HG03060 (cell line): ENCODE measurements at regions not wholly inside any gene's neighbourhood (a gene's known extent, or its start where the extent isn't known, plus 50 kb on each side); places are given as distances from the start of the nearest gene placed in this dataset.

Experiments
- ATAC-seq: cut with Tn5 transposase; IDR thresholded peaks from one replicate; pipeline ENCODE4 v1.9.1; 2021; ENCODE audit warnings: low read depth, moderate number of reproducible peaks; ENCODE audit not compliant: unreplicated experiment

DNA sequence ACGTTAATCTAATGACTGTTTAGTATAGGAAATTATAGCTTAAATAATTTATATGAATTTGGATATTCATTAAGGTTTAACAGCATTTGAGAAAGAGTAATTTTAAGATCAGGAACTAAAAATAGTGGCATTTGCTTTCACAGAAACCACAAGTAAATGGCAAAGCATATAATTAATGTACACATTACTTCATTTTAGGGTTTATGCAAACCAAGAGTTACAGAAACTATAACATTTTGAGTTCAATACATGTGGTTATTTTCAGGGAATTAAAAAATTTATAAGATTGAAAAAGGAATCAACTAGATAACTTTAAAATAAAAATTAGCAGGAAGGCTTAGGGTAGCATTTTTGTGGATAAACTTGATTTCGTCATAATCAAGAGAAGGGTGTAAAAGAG, 151.7 kb upstream of the MIR17HG start:
- ATAC-seq: no peak

DNA sequence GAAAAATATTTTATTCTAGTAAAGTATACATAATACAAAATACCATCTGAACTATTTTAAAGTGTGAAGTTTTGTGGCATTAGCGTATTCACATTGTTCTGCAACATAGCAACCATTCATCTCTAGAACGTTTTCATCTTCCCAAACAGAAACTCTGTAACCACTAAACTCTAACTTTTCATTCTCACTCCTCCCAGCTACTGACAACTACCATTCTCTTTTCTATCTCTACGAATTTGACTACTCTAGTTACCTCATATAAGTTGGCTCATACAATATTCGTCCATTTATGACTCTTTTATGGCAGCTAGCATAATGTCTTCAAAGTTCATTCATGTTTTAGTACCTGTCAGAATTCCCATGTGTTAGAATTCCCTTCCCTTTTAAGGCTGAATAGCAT, 150.5 kb upstream of the MIR17HG start:
- no peak for ATAC-seq

DNA sequence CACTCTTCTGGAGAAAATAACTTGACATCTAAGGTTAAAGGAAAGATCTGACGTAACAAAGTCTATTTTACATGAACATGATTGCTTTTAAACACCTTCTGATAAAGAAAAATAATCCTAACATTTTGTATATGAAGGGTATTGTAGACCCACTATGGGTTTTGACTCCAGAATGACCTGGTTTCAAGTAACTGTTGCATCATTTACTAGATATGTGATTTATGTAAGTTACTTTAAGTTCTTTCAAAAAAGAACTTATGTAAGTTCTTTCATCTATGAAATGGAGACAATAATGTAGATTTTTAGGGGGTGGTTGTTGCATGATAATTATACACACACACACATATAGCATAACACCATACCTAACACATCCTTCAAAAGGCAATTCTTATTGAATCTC, 147.6 kb upstream of the MIR17HG start:
- ATAC-seq: no peak

DNA sequence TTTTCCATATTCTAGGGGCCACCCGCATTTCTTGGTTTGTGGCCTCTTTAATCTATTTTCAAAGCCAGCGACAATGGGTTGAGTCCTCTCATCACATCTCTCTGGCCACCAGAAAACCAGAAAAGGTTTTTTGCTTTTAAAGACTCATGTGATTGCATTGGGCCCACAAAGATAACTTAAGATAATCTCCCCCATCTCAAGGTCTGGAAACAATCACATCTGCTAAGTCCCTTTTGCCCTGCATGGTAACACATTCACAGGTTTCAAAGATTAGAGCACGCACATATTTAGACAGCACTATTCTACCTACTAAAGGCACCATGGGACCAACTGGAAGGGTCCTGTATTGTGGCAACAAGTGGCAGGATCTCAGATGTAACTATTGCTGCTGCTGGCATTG, 147.0 kb upstream of the MIR17HG start:
- no peak for ATAC-seq

DNA sequence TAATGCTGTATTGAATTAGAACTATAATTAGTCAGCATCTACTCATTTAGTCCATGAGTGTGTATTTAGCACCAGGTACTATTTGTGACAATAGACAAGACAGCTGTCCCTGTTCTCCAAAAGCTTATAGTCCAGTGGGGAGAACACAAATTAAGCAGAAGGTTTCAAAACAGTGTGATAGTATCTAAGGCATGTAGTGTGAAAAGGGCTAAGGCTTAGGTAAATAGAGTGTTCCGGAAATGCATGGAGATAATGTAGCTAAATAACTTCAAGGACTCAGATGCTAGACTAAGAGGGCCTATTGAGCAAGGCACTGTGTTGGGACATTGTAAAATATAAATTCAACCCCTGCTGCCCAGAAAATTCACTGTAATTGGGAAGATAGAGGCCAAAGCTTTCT, 144.1 kb upstream of the MIR17HG start:
- no peak for ATAC-seq

DNA sequence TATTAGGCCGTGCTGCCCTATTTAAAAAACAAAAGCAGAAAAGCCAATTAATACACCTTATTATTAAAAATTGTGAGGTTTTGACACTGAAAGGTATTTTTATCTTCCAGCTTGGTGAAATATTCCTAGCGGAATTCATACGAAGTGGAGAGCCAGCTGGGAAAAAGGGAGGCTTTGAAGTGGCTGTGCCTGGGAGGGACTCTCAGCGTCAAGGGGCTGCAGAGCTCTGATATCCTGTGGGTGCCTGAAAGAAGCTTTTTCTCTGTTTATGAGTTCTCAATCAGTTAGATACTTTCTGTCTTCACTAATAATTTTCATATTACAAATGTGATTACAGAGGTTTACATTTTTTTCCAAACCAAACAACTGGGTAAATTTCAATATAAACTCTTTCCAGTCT, 140.2 kb upstream of the MIR17HG start:
- ATAC-seq: no peak

DNA sequence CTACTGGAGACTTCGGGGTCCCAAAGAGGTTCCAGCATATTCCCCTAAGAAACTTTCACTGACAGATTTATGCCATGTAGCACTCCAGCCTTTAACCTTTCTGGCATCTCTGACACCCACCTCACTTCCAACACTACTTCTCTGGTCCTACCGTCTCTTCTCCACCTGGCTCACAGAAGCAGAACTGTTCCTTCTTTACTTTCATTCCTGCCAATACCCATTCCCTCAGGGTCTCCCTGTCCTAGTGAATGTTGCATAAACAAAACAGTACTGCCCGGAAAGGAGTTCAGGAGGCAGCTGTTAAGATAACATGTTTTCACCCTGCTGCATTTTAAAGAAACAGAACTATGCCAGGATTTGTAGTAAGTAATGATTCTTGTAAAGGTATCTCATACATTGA, 136.0 kb upstream of the MIR17HG start:
- ATAC-seq: no peak

DNA sequence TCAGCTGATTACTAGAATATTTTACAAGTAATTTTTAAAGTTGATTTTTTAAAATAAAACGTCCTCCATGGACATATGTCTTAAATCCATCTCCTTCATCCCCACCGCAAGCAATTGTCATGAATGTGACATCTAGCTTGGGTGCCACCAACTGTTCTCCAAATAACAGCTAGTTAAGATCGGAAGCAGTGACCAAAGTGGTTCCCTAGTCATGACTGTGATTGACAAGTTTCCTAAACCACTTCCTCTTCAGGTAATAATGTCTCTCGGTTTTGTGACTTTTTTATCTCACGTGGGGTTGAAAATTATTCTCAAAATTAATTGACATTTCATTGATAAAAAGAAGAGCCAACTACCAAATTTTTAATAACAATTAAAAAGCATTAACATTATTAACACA, 135.3 kb upstream of the MIR17HG start:
- no peak for ATAC-seq

DNA sequence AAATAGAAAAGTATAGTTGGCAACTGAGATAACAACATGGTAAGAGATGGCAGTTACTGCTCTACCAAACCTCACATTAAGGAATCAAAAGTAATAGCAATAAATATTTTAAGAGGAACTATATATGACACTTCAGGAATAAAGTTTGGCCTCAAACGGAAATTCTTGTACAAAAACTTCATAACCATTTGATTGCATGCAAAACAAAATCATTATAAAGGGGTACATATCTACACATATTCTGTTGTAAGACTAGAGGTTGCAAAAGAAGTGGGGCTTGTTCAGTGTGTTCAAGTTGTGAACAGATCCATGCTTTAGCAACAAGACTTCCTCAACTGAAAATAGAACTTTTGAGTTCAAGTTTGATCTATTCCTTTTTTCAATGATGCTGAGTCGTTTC, 133.5 kb upstream of the MIR17HG start:
- no peak for ATAC-seq

DNA sequence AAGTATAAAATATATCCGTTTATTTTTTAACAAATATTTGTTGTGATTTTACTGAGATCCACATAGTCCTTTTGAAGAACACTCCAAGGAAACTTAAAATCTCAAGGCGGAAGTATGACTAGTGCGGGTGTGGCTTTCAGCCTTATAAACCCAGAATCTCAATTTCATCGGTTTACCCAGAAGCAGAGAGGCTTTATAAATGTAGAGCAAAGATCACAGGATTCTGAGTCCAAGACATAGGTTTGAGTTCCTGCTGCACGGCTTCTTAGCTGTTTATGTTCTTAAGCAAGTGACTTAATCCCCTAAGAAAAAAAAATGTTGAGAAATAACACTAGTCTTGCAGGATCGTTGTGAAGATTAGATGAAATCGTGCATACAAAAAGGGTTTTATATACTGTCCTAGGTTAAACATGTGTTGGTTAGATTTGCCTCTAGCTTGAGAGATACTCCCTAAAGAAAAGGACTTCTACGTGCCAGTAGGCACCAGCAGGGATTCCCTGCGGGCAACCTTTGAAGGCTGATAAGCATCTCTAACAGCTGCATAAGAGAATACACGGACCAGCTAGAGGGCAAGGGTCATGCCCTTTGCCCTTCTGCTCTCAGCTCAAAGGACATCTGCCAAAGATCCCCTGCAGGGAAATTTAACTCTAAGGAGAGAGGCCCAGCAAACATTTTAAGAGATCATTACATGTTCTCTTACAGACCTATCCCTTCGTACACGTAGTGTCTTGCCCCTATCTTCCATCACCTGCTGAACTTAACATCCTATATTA, 130.4 kb upstream of the MIR17HG start:
- ATAC-seq: no peak

DNA sequence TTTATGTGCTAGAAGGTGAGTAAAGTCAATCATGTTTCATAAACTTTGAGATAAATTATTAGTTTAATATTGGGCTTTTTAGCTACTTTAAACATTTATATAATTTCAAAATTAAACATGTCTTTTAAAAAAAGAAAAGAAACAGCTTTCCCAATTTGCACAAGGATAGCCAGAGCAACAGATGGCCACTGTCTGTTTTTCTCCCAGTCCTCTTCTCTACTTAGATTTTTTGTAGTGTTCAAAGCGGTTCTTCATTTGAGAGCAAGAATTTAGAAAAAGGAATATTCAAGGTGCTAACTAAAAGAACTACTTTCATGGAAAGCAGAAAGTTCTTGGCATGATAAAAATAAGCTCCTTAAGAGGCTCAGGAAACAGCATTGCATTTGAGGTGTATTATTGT, 128.3 kb upstream of the MIR17HG start:
- ATAC-seq: no peak

DNA sequence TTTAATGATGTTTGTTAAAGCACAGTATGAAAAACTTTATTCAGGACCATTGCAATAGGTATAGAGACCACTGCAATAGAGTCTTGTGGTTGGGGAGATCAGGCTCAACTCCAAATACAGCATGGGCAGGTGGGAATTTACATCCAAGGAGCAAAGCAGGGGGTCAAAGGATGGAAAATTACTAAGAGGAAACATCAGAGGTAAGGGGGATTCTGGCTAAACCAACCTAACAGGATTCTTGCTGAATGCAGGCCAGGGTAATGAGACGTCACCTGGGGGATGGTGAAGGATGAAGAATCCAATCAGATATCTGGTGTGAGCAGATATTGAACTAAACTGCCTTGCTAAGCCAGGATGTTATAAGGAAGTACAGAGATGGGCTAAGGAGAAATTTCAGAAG, 126.6 kb upstream of the MIR17HG start:
- no peak for ATAC-seq

DNA sequence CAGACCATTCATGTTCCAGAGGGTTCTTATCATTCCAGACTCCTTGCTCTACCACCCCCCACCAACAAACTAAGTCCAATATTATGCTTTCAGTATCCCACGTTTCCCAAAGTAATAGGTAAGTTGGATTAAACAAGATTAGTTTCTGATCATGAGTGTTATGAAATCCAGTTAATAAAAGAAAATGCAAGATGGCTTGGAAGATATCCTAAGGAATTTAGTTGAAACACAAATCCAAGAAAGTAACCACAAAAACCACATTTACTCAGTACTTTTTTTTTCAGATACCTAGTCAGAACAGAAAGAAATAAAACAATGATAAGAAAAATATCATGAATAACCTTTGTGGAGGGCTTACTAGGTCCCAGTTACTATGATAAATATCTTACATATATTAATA, 119.4 kb upstream of the MIR17HG start:
- no peak for ATAC-seq

DNA sequence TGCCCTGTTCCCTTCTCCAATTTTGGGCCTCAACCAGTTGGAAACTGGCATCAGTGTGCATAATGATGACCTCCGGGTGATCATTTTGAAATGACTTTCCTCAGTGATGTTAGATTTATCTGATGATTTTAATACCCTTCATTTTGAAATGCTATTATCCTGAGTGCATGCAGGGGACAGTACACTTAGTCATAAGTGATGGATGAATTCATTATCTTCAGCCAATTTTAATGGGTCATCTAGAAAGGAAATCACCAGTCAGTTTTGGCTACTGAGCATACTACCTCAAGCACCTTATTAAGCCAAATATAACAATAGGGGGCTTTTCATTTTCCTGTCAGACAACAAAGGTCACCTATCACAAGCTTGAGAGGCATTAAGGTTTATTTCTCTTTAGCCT, 118.5 kb upstream of the MIR17HG start:
- ATAC-seq: no peak

DNA sequence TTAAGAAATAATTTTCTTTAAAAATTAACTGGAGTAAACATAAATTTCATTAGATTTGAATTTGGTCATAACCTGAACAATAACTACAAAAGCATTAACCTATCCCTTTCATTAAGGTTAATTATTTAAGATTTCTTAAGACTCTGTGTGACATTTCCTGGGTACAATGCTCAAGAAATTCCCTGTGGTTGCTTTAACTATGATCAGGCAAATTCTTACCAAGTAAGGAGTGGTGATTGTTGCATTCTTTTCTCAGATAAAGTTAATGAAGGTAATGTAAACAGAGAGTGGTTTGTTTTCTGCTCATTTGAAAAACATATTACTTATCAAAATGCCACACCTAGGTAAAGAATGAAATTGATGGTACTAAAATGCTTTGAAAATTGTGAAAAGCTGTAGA, 114.8 kb upstream of the MIR17HG start:
- ATAC-seq: no peak

DNA sequence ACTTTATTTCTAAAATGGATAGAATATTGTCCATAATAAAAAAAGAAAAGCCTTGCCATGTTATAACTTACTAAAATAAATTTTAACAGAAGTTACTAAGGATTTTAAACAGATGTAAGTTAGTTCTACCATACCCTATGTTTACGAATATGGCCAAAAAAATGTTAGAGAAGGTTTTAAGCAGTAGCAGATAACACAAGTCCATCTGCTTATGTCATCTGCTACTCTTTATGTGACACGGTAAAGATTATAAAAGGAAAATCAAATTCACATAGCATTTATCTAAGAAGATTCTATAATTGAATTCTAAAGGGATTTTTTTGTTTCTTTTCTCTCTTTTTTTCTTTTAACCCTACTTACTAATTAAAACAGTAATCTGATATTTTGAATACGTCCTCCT, 114.2 kb upstream of the MIR17HG start:
- no peak for ATAC-seq

DNA sequence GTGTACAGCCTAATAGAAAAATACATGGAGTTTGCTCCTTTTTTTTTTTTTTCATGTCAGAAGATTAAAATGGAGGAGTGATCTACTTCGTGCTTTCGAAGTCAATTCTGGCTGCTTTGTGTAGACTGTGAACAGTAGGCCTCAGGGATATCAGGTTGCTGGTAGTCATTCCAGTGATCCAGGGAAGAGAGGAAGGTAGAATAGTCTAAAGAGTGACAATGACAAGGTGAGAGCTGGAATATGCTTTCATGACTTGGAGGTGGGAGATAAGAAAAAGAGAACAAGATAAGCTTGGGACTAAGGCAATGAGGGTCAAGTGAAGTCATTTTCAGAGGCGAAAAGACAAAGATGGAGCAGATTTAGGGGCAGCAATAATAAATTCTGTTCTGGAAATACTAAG, 111.3 kb upstream of the MIR17HG start:
- ATAC-seq: no peak

DNA sequence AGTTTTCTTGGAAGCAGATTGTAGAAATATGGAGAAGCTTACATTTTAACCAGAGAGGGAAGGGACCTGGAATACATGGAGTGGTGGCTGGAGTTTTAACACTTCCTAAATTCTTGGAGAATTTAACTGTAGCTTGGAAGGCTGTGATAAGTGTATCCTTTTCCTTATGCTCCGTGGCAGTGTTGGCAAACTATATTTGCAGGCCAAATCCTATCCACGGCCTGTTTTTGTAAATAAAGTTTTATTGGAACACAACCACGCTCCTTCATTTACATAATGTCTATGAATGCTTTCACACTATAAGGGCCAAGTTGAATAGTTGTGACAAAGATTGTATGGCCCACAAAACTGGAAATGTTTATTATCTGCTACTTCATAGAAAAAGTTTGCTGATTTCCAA, 110.6 kb upstream of the MIR17HG start:
- ATAC-seq: no peak

DNA sequence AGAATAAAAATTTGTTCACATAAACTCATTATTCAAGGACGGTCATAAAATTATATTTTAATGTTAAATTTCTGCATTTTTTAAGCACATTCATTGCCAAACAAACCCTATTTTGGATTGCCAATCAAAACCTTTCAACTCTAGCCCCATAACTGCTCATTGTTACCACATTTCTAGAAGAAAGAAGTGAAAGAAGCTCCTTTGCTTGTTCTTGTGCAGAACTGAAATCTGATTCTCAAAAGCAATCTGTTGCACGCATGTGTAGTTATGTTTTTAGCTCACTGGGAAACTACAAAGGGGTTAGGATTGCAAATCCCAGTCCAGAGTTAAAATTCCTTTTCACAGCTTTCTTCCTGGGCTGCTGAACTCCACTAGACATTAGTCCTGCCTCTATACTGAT, 109.5 kb upstream of the MIR17HG start:
- no peak for ATAC-seq

DNA sequence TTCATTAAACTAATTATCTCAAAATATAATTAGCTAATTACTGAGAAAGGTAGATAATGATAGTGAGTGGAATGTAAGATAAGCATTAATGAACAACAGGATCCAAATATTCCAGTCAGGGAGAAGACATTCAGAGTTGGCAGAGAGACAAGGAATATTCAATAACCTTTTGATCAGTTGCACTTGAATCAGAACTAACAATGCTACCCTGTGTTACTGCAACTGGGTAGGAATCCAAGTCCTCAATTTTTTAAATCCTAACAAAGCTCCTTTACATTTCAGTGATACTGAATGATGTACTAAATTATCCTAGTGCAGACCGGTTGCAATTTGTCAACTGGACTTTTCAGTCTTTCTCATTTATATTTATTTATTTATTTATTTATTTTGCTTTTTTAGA, 107.1 kb upstream of the MIR17HG start:
- ATAC-seq: no peak

DNA sequence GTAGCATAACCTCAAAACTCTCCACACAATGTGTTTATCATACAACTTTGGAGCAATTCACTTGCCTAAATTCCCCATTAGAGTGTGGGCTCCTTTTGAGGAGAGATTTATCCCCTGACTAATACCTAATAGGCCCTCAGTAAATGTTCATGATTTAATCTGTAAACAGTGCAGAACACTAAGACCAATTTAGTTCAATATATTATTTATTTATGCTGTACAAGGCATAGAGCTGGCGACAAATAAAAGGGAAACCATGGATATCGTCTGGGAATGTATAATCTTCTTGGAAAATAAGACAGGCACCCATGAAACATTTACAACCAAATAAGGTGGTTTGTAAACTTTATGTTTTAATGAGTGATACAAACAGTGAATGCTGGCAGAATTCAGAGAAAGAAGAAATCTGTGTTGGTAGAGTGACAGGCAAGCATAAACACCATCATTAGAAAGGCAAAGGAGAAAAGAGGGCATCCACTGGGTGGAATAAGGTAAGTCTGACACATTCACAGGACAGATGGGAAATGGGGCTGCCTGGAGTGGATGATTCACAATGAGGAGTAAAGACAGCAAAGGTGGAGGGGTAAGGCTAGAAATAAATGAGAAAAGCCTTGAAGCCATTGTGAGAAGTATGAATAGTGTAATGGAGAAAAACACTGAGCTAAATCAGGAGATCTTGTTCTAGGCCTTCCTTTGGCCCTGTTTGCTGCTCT, 106.1 kb upstream of the MIR17HG start:
- no peak for ATAC-seq

DNA sequence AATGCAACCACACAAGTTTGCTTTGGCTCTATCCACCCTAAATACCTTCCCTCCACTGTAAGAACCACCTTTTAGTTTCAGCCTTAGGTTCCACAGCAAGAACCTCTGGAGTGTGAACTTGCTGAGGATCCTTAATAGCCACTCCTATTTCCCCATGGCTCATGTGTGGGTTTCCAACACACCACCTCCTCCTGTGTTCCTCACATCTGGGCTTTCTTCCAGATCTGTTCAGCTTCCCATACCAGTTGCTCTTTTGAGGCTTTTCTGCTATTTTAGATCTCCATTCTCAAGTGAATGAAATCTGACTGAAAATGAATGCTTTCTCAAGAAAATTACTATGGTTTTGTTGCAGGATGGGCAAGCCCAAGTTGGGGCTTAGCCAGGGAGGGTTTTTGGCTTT, 104.8 kb upstream of the MIR17HG start:
- ATAC-seq: no peak
